ENCODE measurements at regions not wholly inside any gene's neighbourhood (a gene's known extent, or its start where the extent isn't known, plus 50 kb on each side); places are given as distances from the start of the nearest gene placed in this dataset.
"Not testable (repeated sequence)": the region's sequence is repeated elsewhere in the genome, so short reads cannot be mapped to it uniquely, and the experiment has no call there.

DNA sequence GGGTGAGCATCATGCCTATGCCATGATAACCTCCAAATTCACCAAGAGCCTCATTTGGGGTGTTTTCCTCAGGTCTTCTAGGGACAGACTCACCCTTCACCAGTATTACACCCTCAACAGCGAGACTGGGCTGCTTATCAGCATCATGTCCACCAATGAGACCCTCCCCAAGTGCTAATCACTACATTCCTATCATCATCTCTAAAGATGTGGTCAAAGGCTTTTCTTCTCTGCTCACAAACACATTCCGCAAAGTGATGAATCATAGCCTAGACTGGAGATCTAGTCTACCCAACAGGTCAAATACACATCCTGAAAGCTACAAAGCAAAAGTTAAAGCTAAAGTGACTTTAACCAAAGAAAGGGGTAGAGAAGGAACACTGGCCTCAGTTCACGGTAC is 75.3 kb upstream of the C7orf33 start:
- Histone ChIP-seq H3K27ac (ENCODE audit: low read depth, low read length) (peak overlapping the region; percentile 49), H3K27me3 (ENCODE audit: control insufficient read depth, insufficient read depth, low read length) (no peaks in the 10 kb centered on the region), H3K4me3 (ENCODE audit: low read depth, low read length) (no peak overlapping the region), H3K9ac (ENCODE audit: low read depth, low read length) (no peak overlapping the region), H3K9me3 (ENCODE audit: control insufficient read depth, insufficient read depth, low read length) (no peaks in the 10 kb centered on the region), H3K4me1 (ENCODE audit: control insufficient read depth, insufficient read depth, low read length) (no peaks in the 10 kb centered on the region), H3K36me3 (ENCODE audit: control insufficient read depth, insufficient read depth, low read length) (no peaks in the 10 kb centered on the region)

DNA sequence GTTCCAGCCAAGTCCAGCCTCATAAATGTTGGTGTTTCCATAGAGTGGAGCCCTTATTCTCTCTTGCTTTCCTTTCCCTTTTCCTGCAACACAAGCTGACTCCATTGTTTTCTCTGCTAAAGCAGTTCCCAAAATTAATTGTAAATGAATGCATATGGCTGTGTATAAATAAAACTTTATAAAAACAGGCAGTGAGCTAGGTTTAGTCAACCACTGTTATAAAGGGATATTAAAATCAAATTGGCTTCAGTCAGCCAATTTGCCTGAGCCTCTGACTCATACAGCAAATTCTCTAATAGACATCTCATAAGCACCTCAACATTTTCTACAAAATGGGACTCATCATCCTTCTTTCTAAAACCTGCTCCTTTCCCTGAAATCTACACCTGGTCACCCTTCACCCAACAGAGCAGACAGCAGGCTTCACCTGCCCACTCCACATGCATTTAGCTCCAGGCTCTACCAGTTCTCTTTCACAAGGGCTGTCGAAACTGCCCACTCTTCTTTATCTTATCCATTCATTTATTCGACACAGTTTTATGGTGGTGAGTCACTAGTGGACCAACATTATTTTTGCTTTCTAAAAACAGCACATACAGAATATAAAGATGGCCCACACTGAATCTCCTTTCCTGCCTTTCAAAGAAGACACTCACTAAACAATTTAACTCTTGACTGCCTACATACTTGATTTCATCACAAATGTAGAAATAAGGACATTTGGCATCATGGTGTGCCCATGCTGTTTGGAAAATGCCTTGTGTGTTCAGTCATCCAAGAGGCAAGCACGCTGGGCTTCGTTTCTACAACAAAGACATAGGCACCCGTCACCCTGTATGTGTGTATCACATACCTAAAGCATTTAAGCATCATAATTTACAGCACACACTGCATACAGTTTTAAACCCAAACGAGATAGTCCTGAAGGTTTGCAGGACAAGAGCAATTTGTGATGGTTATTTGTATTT is 74.6 kb upstream of the C7orf33 start:
- no peaks in the 10 kb centered on the region for H3K27me3 ChIP-seq (ENCODE audit: control insufficient read depth, insufficient read depth, low read length)
- no peaks in the 10 kb centered on the region for H3K4me1 ChIP-seq (ENCODE audit: control insufficient read depth, insufficient read depth, low read length)
- peak overlapping the region; percentile 49 for H3K27ac ChIP-seq (ENCODE audit: low read depth, low read length)
- H3K4me3 ChIP-seq (ENCODE audit: low read depth, low read length): no peak overlapping the region
- no peaks in the 10 kb centered on the region for H3K36me3 ChIP-seq (ENCODE audit: control insufficient read depth, insufficient read depth, low read length)
- no peak overlapping the region for H3K9ac ChIP-seq (ENCODE audit: low read depth, low read length)
- H3K9me3 ChIP-seq (ENCODE audit: control insufficient read depth, insufficient read depth, low read length): no peaks in the 10 kb centered on the region

DNA sequence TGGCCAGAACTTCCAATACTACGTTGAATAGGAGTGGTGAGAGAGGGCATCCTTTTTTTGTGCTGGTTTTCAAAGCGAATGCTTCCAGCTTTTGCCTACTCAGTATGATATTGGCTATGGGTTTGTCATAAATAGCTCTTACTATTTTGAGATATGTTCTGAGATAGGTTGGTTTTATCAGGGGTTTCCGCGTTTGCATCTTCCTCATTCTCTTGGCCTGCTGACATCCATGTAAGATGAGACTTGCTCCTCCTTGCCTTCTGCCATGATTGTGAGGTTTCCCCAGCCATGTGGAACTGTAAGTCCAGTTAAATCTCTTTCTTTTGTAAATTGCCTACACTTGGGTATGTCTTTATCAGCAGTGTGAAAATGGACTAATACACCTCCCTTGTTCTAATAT is 71.2 kb upstream of the C7orf33 start:
- not testable (repeated sequence) for H3K36me3 ChIP-seq (ENCODE audit: control insufficient read depth, insufficient read depth, low read length); H3K4me3 ChIP-seq (ENCODE audit: low read depth, low read length); H3K27me3 ChIP-seq (ENCODE audit: control insufficient read depth, insufficient read depth, low read length); H3K9me3 ChIP-seq (ENCODE audit: control insufficient read depth, insufficient read depth, low read length); H3K9ac ChIP-seq (ENCODE audit: low read depth, low read length); H3K4me1 ChIP-seq (ENCODE audit: control insufficient read depth, insufficient read depth, low read length); H3K27ac ChIP-seq (ENCODE audit: low read depth, low read length)

DNA sequence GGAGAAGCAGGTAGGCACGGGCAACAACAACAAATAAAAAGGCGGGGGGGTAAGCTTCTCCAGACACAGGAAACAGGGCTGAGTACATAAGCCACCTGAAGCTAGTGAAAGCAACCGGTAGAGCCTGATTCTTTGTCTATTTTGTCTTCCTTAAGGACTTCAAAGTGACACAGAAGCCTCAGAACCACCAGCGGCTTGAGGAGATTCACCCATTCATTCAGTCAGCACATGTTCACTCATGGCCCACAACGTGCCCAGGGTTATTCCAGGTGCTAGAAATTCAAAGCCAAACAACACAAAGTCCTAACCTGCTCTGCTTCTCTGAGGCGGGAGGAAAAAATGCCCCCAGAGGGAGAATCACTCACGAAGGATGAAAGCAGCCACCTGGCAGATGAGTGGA is 69.3 kb upstream of the C7orf33 start:
- Histone ChIP-seq H3K4me3 (ENCODE audit: low read depth, low read length) (no peak overlapping the region), H3K4me1 (ENCODE audit: control insufficient read depth, insufficient read depth, low read length) (peaks cover 2% of the 10 kb centered on the region; the same call in 1 of the 2 replicates), H3K27me3 (ENCODE audit: control insufficient read depth, insufficient read depth, low read length) (no peaks in the 10 kb centered on the region), H3K27ac (ENCODE audit: low read depth, low read length) (no peak overlapping the region), H3K36me3 (ENCODE audit: control insufficient read depth, insufficient read depth, low read length) (no peaks in the 10 kb centered on the region), H3K9me3 (ENCODE audit: control insufficient read depth, insufficient read depth, low read length) (no peaks in the 10 kb centered on the region), H3K9ac (ENCODE audit: low read depth, low read length) (no peak overlapping the region)

DNA sequence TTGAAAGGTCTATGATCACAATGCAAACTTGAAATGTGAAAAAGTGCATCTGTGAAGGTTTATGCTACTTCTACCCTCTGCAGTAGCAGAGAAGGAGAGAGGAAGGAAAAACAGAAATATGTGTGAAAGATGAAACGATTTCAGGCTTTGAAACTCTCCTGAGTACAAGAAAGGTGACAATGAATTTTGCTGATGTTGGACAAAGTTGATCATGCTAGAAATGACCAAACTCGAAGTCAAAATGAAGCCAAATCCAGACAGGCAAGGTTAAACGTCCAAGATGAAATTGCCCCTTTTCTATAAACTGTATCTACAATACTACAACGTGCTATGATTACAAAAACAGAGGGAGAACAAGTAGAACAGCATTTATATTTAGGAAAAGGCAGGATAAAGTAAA is 67.0 kb upstream of the C7orf33 start:
- Histone ChIP-seq H3K27ac (ENCODE audit: low read depth, low read length) (no peak overlapping the region), H3K9ac (ENCODE audit: low read depth, low read length) (no peak overlapping the region)

DNA sequence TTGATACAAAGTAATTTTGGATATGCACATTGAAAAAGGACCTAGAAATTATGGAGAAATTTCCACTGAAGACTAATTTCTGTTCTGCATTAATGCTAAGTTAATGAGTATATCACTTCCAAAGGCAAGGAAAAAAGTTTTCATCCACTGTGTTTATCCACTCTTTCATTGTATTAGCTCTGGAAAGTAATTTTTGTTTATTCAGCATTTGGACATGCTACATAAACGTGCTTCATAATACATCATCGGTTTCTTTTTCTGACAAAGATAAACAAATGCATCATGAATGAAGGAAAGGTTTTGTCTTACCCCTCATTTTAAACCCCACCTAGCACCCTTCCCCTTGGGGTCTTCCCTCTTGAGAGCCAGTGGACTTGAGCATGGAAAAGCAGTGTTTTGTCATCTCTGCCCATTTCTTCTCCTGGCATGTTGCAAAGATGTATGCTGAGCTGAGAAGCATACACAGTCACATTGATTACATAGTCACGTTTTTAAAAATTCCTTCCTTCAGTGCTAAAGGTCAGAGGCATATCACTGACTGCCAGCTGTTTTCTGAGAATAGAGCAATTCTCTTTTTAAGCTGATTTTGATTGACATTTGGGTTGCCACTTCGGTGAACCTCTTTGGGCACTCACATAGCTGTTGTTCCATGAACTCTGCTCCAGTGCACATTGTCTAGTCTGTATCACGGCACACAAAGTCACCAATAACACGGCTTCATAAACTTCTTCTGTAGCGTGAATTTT is 65.9 kb upstream of the C7orf33 start:
- Histone ChIP-seq H3K9me3 (ENCODE audit: control insufficient read depth, insufficient read depth, low read length) (no peaks in the 10 kb centered on the region), H3K36me3 (ENCODE audit: control insufficient read depth, insufficient read depth, low read length) (no peaks in the 10 kb centered on the region), H3K27ac (ENCODE audit: low read depth, low read length) (no peak overlapping the region), H3K4me3 (ENCODE audit: low read depth, low read length) (no peak overlapping the region), H3K27me3 (ENCODE audit: control insufficient read depth, insufficient read depth, low read length) (no peaks in the 10 kb centered on the region), H3K9ac (ENCODE audit: low read depth, low read length) (no peak overlapping the region), H3K4me1 (ENCODE audit: control insufficient read depth, insufficient read depth, low read length) (peaks cover 9% of the 10 kb centered on the region)

More for the DNA sequence above, 67.0 kb upstream of the C7orf33 start:
- no peak overlapping the region for H3K4me3 ChIP-seq (ENCODE audit: low read depth, low read length)
- peaks cover 9% of the 10 kb centered on the region for H3K4me1 ChIP-seq (ENCODE audit: control insufficient read depth, insufficient read depth, low read length)
- H3K36me3 ChIP-seq (ENCODE audit: control insufficient read depth, insufficient read depth, low read length): no peaks in the 10 kb centered on the region
- H3K27me3 ChIP-seq (ENCODE audit: control insufficient read depth, insufficient read depth, low read length): no peaks in the 10 kb centered on the region
- H3K9me3 ChIP-seq (ENCODE audit: control insufficient read depth, insufficient read depth, low read length): no peaks in the 10 kb centered on the region

DNA sequence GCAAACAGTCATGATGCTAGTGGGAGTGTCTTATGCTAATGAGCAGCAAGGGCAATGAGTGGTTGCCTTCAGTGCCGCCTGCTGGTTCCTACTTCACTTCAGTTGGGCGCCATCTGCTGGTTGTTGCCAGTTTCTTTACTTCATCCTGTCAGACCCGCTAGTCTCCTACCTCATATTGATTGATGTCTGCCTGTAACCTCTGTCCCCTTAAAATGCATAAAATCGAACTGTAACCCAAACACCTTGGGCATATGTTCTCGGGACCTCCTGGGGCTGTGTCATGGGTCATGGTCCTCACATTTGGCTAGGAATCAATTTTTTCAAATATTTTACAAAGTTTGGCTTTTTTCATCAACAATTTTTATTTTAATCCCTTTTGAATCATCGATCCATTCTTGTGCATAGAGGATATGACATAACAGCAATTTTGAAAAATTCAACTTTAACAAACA is 62.8 kb upstream of the C7orf33 start:
- no peak overlapping the region for H3K4me3 ChIP-seq (ENCODE audit: low read depth, low read length)
- H3K27me3 ChIP-seq (ENCODE audit: control insufficient read depth, insufficient read depth, low read length): no peaks in the 10 kb centered on the region
- peaks cover 9% of the 10 kb centered on the region for H3K4me1 ChIP-seq (ENCODE audit: control insufficient read depth, insufficient read depth, low read length)

DNA sequence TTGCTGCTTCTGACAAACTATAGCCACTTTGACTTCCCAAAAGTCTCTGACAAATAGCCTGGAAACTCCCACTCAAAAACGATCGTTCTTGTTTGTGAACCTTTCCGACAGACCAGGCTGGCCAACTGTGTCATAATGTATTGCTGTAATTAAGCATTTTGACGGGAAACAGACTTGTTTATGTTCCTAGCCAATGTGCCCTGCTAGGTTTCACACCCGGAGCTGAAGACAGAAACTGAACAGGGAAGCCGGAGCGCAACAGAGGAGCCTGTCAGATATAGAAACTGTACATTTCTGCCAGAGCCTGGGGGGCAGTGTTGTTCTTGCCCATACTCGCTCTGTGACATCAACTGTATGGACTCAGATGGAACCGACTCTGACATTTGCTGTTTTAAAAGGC is 55.3 kb upstream of the C7orf33 start:
- Histone ChIP-seq H3K4me3 (ENCODE audit: low read depth, low read length) (no peak overlapping the region), H3K36me3 (ENCODE audit: control insufficient read depth, insufficient read depth, low read length) (no peaks in the 10 kb centered on the region), H3K4me1 (ENCODE audit: control insufficient read depth, insufficient read depth, low read length) (no peaks in the 10 kb centered on the region), H3K27ac (ENCODE audit: low read depth, low read length) (no peak overlapping the region), H3K9me3 (ENCODE audit: control insufficient read depth, insufficient read depth, low read length) (no peaks in the 10 kb centered on the region), H3K27me3 (ENCODE audit: control insufficient read depth, insufficient read depth, low read length) (no peaks in the 10 kb centered on the region), H3K9ac (ENCODE audit: low read depth, low read length) (no peak overlapping the region)

More for the DNA sequence above, 62.8 kb upstream of the C7orf33 start:
- Histone ChIP-seq H3K9me3 (ENCODE audit: control insufficient read depth, insufficient read depth, low read length) (no peaks in the 10 kb centered on the region), H3K27ac (ENCODE audit: low read depth, low read length) (no peak overlapping the region), H3K9ac (ENCODE audit: low read depth, low read length) (no peak overlapping the region), H3K36me3 (ENCODE audit: control insufficient read depth, insufficient read depth, low read length) (no peaks in the 10 kb centered on the region)

DNA sequence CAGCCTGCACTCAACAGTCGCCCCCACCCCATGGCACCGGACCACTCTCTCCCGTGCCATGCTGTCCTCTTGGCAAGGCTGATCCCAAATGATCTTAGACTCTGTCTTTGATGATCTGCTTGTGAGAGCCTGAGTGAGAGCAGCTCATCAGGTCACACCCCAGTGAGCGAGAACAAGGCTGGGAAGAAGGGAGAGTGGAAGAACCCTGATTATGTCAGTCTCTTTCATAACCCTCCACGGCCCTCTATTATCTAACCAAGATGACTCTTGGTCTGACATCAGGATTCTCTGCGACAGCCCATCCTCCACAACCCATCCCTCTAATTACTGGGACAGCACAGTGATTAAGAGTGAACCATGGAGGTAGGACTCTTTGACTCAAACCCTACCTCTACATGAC is 53.1 kb upstream of the C7orf33 start:
- Histone ChIP-seq H3K27me3 (ENCODE audit: control insufficient read depth, insufficient read depth, low read length) (no peaks in the 10 kb centered on the region), H3K9ac (ENCODE audit: low read depth, low read length) (no peak overlapping the region), H3K4me1 (ENCODE audit: control insufficient read depth, insufficient read depth, low read length) (no peaks in the 10 kb centered on the region), H3K36me3 (ENCODE audit: control insufficient read depth, insufficient read depth, low read length) (no peaks in the 10 kb centered on the region), H3K9me3 (ENCODE audit: control insufficient read depth, insufficient read depth, low read length) (no peaks in the 10 kb centered on the region), H3K4me3 (ENCODE audit: low read depth, low read length) (no peak overlapping the region), H3K27ac (ENCODE audit: low read depth, low read length) (no peak overlapping the region)

DNA sequence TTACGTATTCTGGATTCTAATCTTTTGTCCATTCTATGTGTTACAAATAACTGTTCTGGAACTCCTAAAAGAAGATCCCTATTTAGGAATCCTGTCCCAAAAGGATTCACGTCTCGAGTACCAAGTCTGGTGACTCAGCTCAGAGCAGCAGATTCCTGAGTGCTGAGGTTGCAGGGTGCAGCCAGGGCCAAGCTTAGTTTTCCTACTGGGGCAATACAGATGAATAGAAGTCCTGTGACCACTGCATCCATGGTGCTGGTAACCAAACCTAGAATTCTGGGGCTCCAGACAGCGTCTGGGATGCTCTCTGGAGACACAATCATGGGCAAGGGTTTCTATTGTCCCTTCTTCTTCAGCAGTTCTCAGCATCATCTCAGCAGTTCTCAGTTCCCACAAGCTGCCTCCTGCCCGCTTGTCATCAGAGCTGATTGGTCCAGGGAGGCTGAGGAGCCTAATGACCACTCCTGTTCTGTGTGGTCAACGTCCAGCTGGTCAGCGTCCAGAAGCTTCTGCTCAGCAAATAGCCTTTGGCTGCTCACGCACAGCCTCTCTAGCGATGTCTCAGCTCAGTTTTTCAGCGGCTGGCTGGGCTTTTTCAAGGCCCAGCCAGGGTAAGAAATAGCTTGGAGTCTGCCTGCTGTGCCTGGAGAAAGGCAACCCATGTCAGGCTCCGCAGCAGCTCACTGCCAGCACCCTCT is 50.4 kb upstream of the C7orf33 start:
- peak overlapping the region; percentile 45 for H3K27ac ChIP-seq (ENCODE audit: low read depth, low read length)
- H3K9me3 ChIP-seq (ENCODE audit: control insufficient read depth, insufficient read depth, low read length): no peaks in the 10 kb centered on the region
- no peak overlapping the region for H3K9ac ChIP-seq (ENCODE audit: low read depth, low read length)
- no peaks in the 10 kb centered on the region for H3K27me3 ChIP-seq (ENCODE audit: control insufficient read depth, insufficient read depth, low read length)
- no peaks in the 10 kb centered on the region for H3K4me1 ChIP-seq (ENCODE audit: control insufficient read depth, insufficient read depth, low read length)
- no peaks in the 10 kb centered on the region for H3K36me3 ChIP-seq (ENCODE audit: control insufficient read depth, insufficient read depth, low read length)
- no peak overlapping the region for H3K4me3 ChIP-seq (ENCODE audit: low read depth, low read length)

All from HUES48 (cell line).